Testis (tissue), 2 donors: ENCODE measurements at regions not wholly inside any gene's neighbourhood (a gene's known extent, or its start where the extent isn't known, plus 50 kb on each side); places are given as distances from the start of the nearest gene placed in this dataset.

Experiments used
- CTCF ChIP-seq, 3 experiments: fragments of 450-650 bp in 2 of 3; fragments of 200-600 bp in 1 of 3; sonication (generic) in 1 of 3; IDR thresholded peaks; one replicate each; pipeline ENCODE4 v1.5.1; 2016 to 2019; ENCODE audit warnings: antibody characterized with exemption in 3 of 3, mild to moderate bottlenecking in 2 of 3, moderate library complexity in 1 of 3
- POLR2A ChIP-seq: fragments of 450-650 bp; IDR thresholded peaks from one replicate; pipeline ENCODE4 v1.6.1; 2017; ENCODE audit warnings: antibody characterized with exemption, mild to moderate bottlenecking, moderate library complexity

DNA sequence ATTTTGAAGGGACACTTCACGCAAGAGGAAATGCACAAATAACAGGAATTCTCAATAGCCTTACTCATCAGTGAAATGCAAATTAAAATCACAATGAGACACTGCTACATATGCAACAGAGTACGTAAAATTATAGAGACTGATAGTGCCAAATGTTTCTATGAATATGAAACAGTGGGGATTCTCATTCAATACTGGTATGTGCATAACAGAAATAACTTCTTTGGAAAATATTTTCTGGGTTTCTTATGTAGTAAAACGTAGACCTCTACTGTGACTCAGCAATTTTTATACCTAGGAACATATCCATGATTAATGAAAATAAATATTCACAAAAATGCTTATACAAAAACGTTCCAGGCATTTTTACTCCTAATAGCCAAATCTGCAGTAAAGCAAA, 1625.2 kb downstream of the MAT2B start:
- TF ChIP-seq CTCF (IDR thresholded peaks at IDR 0.05) (no peak), POLR2A (no peak)
